ENCODE measurements at regions not wholly inside any gene's neighbourhood (a gene's known extent, or its start where the extent isn't known, plus 50 kb on each side); places are given as distances from the start of the nearest gene placed in this dataset.

DNA sequence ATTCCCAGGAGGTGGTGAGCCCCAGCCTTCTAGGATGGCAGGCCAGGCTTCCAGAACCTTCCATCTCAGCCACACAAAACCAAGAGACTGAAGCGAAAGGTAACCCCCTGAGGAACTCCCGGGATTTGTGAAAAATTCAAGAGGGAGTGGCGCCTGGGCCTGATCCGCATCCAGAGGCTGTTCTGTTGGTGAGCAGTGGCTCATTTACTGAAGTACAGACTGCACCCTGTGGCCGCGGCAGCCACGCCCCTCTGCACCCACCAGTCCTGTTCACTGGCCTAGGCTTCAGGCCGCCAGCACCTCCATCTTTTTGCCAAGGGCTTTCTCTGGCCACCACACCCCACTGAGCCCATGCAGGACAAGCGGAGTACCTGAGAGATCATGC, 79.1 kb upstream of the PTPN1 start:
- peaks cover 71% of the 10 kb centered on the region for H3K4me1 ChIP-seq (ENCODE audit: control insufficient read depth, extremely low read depth, insufficient read depth, low read length)
- peak overlapping the region; percentile 25 for H2AFZ ChIP-seq (ENCODE audit: control insufficient read depth, low read length)
- H3K27ac ChIP-seq (ENCODE audit: control insufficient read depth, insufficient read depth, low read length) = peak overlapping the region; percentile 95

DNA sequence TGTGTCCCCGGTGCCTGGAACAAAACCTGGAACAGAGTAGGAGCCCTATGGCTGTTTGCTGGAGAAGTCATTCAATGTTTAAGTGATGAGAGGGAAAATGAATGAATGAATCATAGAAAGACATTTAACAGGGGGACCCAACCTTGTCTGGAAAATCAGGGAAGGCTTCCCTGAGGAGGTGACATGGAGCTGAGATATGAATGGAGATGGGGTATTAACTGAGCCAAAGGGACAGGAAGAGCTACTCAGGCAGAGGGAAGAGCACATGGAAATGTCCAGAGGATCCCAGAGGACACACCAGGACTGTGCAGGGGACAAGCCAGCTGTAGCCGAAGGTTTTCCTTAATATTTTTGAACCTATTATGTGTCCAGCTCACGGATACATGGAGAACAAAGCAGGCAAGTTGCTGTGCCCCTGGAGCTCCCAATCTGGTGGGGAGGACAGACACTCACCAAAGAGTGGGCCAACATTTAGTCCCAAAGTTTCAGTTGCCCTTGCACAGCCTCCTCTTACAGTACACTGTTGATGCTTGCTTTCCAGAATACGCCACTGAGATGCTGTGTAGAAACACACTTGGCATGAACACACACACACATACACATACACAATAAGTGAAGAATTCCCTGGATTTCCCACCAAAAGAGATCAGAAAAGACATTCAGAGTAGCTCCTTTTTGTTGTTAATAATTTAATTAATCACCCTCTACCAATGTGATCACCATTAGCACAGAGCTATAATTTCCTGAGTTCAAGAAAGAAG, 77.0 kb upstream of the PTPN1 start:
- Histone ChIP-seq H3K27ac (ENCODE audit: control insufficient read depth, insufficient read depth, low read length) (no peak overlapping the region), H3K4me1 (ENCODE audit: control insufficient read depth, extremely low read depth, insufficient read depth, low read length) (peaks cover 65% of the 10 kb centered on the region), H3K9ac (ENCODE audit: control insufficient read depth, extremely low read depth, insufficient read depth, low read length) (no peak overlapping the region), H3K4me2 (ENCODE audit: control insufficient read depth, extremely low read depth, insufficient read depth, low read depth, low read length) (no peak overlapping the region), H4K20me1 (ENCODE audit: control insufficient read depth, extremely low read depth, insufficient read depth, low read length) (no peaks in the 10 kb centered on the region), H3K9me1 (ENCODE audit: control insufficient read depth, extremely low read depth, insufficient read depth, low read length) (no peaks in the 10 kb centered on the region), H3K9me3 (ENCODE audit: control insufficient read depth, low read depth, low read length) (no peaks in the 10 kb centered on the region), H2AFZ (ENCODE audit: control insufficient read depth, low read length) (no peak overlapping the region), H3K27me3 (ENCODE audit: control insufficient read depth, extremely low read depth, insufficient read depth, low read length) (no peaks in the 10 kb centered on the region), H3K4me3 (ENCODE audit: control insufficient read depth in 2 of 3, extremely low read depth in 1 of 3, insufficient read depth in 2 of 3, low read depth in 1 of 3, low read length in 3 of 3) (no peak overlapping the region), H3K36me3 (ENCODE audit: control insufficient read depth in 2 of 2, extremely low read depth in 1 of 2, insufficient read depth in 2 of 2, low read length in 2 of 2) (no peaks in the 10 kb centered on the region), H3K79me2 (ENCODE audit: control insufficient read depth, insufficient read depth, low read length) (no peaks in the 10 kb centered on the region)
- DNase-seq (ENCODE audit: low read depth, low spot score) (no peak), FAIRE-seq (no peak)
- TF ChIP-seq EZH2 (IDR thresholded peaks at IDR 0.05; ENCODE audit: low read length) (no peak), CTCF (optimal IDR thresholded peaks at IDR 0.05 in 1 of 3, IDR thresholded peaks at IDR 0.05 in 1 of 3, conservative IDR thresholded peaks at IDR 0.05 in 1 of 3; ENCODE audit: extremely low read depth in 1 of 3, insufficient read depth in 2 of 3, low read length in 3 of 3) (no peak)
- dilution Hi-C loops (cut with MboI; ENCODE audit: extremely low pct_ligation_motif_present, low sequenced_read_pairs) = no loop called here

More for the DNA sequence above, 79.1 kb upstream of the PTPN1 start:
- Histone ChIP-seq H3K9ac (ENCODE audit: control insufficient read depth, extremely low read depth, insufficient read depth, low read length) (peak overlapping the region; percentile 92), H3K9me3 (ENCODE audit: control insufficient read depth, low read depth, low read length) (no peaks in the 10 kb centered on the region), H3K79me2 (ENCODE audit: control insufficient read depth, insufficient read depth, low read length) (no peaks in the 10 kb centered on the region), H3K36me3 (ENCODE audit: control insufficient read depth in 2 of 2, extremely low read depth in 1 of 2, insufficient read depth in 2 of 2, low read length in 2 of 2) (peaks cover 0 to under 1% of the 10 kb centered on the region in 2 experiments), H3K27me3 (ENCODE audit: control insufficient read depth, extremely low read depth, insufficient read depth, low read length) (no peaks in the 10 kb centered on the region), H3K4me2 (ENCODE audit: control insufficient read depth, extremely low read depth, insufficient read depth, low read depth, low read length) (peak overlapping the region; percentile 68), H3K4me3 (ENCODE audit: control insufficient read depth in 2 of 3, extremely low read depth in 1 of 3, insufficient read depth in 2 of 3, low read depth in 1 of 3, low read length in 3 of 3) (peak overlapping the region; percentile 47 to 66 (median 58)), H3K9me1 (ENCODE audit: control insufficient read depth, extremely low read depth, insufficient read depth, low read length) (no peaks in the 10 kb centered on the region), H4K20me1 (ENCODE audit: control insufficient read depth, extremely low read depth, insufficient read depth, low read length) (no peaks in the 10 kb centered on the region)
- DNase-seq (ENCODE audit: low read depth, low spot score) = peak; percentile 71
- FAIRE-seq = no peak
- TF ChIP-seq CTCF (optimal IDR thresholded peaks at IDR 0.05 in 1 of 3, IDR thresholded peaks at IDR 0.05 in 1 of 3, conservative IDR thresholded peaks at IDR 0.05 in 1 of 3; ENCODE audit: extremely low read depth in 1 of 3, insufficient read depth in 2 of 3, low read length in 3 of 3) = no peak
- dilution Hi-C loops (cut with MboI; ENCODE audit: extremely low pct_ligation_motif_present, low sequenced_read_pairs) = no loop called here

All from keratinocyte (primary cell).